ENCODE measurements at regions not wholly inside any gene's neighbourhood (a gene's known extent, or its start where the extent isn't known, plus 50 kb on each side); places are given as distances from the start of the nearest gene placed in this dataset.

DNA sequence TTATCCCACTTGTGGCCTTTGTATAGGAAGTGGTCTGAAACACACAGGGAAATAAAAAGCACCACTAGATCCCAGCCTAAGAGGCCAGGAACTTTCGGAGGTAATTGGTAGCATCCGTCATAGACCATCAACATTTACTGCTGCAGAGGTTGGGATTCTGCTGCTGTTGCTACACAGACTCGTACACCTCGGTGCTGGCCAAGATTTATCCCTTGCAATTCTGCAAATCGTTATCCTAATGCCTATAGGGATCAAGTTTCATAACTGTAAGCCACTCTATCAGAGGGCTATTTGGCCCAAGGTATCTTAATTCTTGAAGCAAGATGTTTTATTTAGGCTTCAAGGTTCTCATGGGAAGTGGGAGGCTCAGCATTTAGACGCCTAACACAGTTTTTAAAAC, 913.6 kb downstream of the GALC start:
- TF ChIP-seq, protein P1, sequence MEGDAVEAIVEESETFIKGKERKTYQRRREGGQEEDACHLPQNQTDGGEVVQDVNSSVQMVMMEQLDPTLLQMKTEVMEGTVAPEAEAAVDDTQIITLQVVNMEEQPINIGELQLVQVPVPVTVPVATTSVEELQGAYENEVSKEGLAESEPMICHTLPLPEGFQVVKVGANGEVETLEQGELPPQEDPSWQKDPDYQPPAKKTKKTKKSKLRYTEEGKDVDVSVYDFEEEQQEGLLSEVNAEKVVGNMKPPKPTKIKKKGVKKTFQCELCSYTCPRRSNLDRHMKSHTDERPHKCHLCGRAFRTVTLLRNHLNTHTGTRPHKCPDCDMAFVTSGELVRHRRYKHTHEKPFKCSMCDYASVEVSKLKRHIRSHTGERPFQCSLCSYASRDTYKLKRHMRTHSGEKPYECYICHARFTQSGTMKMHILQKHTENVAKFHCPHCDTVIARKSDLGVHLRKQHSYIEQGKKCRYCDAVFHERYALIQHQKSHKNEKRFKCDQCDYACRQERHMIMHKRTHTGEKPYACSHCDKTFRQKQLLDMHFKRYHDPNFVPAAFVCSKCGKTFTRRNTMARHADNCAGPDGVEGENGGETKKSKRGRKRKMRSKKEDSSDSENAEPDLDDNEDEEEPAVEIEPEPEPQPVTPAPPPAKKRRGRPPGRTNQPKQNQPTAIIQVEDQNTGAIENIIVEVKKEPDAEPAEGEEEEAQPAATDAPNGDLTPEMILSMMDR (IDR thresholded peaks at IDR 0.05), result no peak
- Mint-ChIP-seq H3K27me3 (ENCODE audit: insufficient read depth) (peaks cover 2% of the 10 kb centered on the region; the same call in 1 of the 2 replicates), H3K27ac (no peak overlapping the region), H3K36me3 (ENCODE audit: low read depth) (peaks cover 6% of the 10 kb centered on the region; the same call in 1 of the 2 replicates), H3K4me3 (no peak overlapping the region), H3K9me3 (peaks cover 23% of the 10 kb centered on the region), H3K4me1 (ENCODE audit: low read depth) (no peaks in the 10 kb centered on the region)
- no peak for DNase-seq

DNA sequence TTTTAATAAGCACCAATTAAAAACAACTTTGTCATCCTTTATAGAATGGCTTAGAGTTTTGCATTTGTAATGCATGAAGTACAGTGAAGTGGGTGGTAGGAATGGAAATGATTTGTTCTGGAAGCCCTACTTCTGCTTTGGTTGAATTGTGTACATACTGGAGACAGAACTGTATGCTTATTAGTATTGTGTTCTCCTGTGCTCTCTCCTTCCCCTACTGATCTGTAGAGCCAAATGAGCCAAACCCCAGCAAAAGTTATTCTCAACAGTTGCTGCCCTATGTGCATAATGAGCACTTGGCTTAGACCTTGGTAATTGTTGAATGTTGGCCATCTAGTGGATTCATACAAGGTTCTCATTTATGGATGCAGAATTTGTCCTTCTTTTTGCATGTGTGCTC, 916.1 kb downstream of the GALC start:
- no peak overlapping the region for H3K27ac Mint-ChIP-seq
- peaks cover 2% of the 10 kb centered on the region; the same call in 1 of the 2 replicates for H3K27me3 Mint-ChIP-seq (ENCODE audit: insufficient read depth)
- H3K9me3 Mint-ChIP-seq, result peaks cover 12% of the 10 kb centered on the region
- no peaks in the 10 kb centered on the region for H3K4me1 Mint-ChIP-seq (ENCODE audit: low read depth)
- no peak overlapping the region for H3K4me3 Mint-ChIP-seq
- TF ChIP-seq, protein P1 (IDR thresholded peaks at IDR 0.05), result no peak
- no peaks in the 10 kb centered on the region for H3K36me3 Mint-ChIP-seq (ENCODE audit: low read depth)
- no peak for DNase-seq

DNA sequence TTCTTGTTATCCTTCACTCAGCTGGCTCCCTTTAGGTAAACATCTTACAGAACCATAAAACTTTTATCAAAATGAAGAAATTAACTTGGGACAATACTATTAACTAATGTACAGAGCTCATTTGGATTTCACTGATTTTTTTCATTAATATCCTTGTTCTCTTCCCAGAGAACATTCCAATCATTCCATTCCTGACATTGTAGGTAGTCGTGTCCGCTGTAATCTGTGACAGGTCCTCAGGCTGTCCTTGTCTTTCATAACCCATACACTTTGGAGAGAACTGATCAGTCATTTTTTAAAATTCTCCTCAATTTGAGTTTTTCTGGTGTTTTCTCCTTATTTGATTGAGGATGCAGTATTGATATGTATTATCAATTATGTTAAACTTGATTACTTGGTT, 916.8 kb downstream of the GALC start:
- TF ChIP-seq, protein P1 (IDR thresholded peaks at IDR 0.05), result no peak
- H3K9me3 Mint-ChIP-seq, result peaks cover 8% of the 10 kb centered on the region; the same call in 1 of the 2 replicates
- no peaks in the 10 kb centered on the region for H3K4me1 Mint-ChIP-seq (ENCODE audit: low read depth)
- no peaks in the 10 kb centered on the region for H3K36me3 Mint-ChIP-seq (ENCODE audit: low read depth)
- H3K27me3 Mint-ChIP-seq (ENCODE audit: insufficient read depth), result peaks cover 2% of the 10 kb centered on the region; the same call in 1 of the 2 replicates
- no peak overlapping the region for H3K4me3 Mint-ChIP-seq
- no peak overlapping the region for H3K27ac Mint-ChIP-seq
- no peak for DNase-seq

DNA sequence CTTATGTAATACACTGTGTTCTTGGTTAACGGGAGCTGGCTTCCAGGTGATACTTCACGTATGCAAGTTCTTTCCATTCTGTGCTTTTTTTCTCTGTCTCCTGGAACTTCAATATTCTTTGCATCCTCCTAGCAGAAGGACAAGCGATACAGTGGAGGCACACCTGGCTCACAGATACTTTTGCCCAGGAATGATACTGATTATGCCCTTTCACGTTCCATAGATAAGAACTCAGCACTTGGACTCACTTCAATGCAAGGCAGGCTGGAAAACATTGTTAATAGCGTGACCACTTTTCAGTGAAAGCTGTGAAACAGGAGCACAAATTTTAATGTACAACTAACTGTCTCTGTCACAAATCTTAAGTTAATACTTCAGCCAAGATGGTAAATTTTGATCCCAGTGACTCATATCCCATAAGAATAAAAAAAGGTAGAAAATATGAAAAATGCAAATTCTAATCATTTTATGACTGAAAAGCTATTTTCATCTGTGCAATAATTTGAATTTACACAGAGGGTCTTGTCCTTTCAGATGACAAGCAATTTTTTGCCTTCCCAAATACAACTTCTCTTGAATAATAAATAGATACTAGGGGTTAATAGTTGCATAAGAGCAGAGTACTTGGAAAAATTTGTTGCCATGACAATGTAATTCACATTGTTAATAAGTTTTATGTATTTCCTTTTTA, 919.0 kb downstream of the GALC start:
- no peaks in the 10 kb centered on the region for H3K36me3 Mint-ChIP-seq (ENCODE audit: low read depth)
- H3K4me3 Mint-ChIP-seq, result no peak overlapping the region
- no peaks in the 10 kb centered on the region for H3K4me1 Mint-ChIP-seq (ENCODE audit: low read depth)
- TF ChIP-seq, protein P1 (IDR thresholded peaks at IDR 0.05), result no peak
- H3K27ac Mint-ChIP-seq, result no peak overlapping the region
- H3K27me3 Mint-ChIP-seq (ENCODE audit: insufficient read depth), result peaks cover 2% of the 10 kb centered on the region; the same call in 1 of the 2 replicates
- peaks cover 16% of the 10 kb centered on the region; the same call in 1 of the 2 replicates for H3K9me3 Mint-ChIP-seq
- no peak for DNase-seq

DNA sequence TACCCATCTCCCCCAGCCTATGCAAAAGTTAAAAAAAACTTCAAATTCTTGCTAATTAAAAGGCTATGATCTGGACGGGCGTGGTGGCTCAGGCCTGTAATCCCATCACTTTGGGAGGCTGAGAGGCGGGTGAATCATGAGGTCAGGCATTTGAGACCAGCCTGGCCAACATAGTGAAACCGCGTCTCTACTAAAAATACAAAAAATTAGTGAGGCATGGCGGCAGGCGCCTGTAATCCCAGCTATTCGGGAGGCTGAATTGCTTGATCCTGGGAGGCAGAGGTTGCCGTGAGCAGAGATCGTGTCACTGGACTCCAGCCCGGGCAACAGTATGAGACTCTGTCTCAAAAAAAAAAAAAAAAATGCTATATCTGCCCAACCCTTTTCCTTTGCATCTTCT, 925.4 kb downstream of the GALC start:
- Mint-ChIP-seq H3K27me3 (ENCODE audit: insufficient read depth) (no peaks in the 10 kb centered on the region; the same call in 1 of the 2 replicates), H3K36me3 (ENCODE audit: low read depth) (no peaks in the 10 kb centered on the region), H3K4me3 (no peak overlapping the region), H3K4me1 (ENCODE audit: low read depth) (no peaks in the 10 kb centered on the region), H3K9me3 (peaks cover 17% of the 10 kb centered on the region), H3K27ac (no peak overlapping the region)
- TF ChIP-seq, protein P1 (IDR thresholded peaks at IDR 0.05), result no peak
- no peak for DNase-seq
